Occipital lobe (tissue), 1 donor: ENCODE measurements at regions not wholly inside any gene's neighbourhood (a gene's known extent, or its start where the extent isn't known, plus 50 kb on each side); places are given as distances from the start of the nearest gene placed in this dataset.
"Not testable (repeated sequence)": the region's sequence is repeated elsewhere in the genome, so short reads cannot be mapped to it uniquely, and the experiment has no call there.

Source experiments
- DNase-seq: peaks from one replicate; lab custom pipeline; 2025; lab: John Stamatoyannopoulos, UW

DNA sequence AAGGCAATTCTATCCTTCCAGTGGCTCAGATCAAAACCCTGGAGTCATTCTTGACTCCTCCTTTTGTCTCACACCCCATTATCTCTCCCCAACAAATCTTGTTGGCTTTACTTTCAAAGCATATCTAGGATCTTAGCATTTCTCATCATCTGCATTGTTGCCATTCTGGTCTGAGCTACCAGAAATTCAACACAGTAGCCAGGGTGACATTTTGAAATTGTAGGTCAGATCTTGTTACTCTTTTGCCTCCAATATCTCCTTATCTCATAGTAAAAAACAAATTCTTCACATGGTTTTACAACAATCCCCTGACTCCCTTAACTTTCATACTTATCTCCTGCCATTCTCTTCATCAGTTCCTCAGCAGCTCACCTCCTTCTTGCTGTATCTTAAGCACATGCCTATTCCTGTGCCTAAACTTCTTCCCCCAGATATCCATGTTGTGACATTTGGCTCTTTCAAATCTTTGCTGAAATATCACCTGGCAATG, 115.8 kb downstream of the KLF5 start:
- DNase-seq, result no peak

- no peak for DNase-seq
Measured at GRCh38 chr13:73173279-73173811, 114.5 kb downstream of the KLF5 start.

DNA sequence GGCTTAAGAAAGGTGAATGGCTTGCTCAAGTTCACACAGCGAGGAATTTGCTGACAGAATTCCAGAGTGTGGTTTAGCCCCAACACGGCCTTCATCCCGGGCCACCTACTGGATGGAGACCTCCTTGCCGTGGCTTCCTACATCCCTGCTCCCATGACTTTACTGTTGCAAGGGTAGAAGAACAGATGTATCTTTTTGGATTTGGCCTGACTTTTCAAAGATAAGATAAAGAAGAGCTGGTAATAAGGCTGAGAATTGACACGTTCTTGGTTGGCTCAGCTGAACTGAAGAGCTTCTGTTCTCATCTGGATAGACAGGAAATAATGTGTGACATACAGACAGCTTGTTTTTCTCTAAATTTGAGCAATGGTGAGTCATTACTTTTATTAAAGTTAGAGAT, 113.1 kb downstream of the KLF5 start:
- no peak for DNase-seq

- no peak for DNase-seq
Measured at GRCh38 chr13:73171271-73171682, 112.5 kb downstream of the KLF5 start.

GRCh38 chr13:73169971-73170370, 111.2 kb downstream of the KLF5 start:
- DNase-seq, result no peak

- no peak for DNase-seq
Measured at GRCh38 chr13:73168953-73169401, 110.2 kb downstream of the KLF5 start.

- no peak for DNase-seq
Measured at GRCh38 chr13:73168226-73168952, 109.6 kb downstream of the KLF5 start.

GRCh38 chr13:73167028-73167820, 108.4 kb downstream of the KLF5 start:
- DNase-seq, result no peak

DNA sequence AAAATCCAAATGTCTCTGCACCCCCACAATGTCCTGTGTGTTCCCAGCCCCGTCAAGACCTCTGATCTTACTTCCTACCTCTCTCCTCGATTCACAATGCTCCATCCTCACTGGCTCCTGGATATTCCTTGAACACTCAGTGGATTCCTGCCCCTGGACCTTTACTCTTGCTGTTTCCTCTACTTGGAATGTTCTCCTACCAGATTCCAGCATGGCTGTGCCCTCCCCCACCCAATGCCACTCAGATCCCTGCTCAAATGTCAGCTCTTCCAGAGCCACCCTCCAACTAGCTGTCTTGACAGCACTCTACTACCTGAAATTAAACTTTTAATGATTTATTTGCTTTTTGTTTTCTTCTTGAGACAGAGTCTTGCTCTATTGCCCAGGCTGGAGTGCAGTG, 107.4 kb downstream of the KLF5 start:
- no peak for DNase-seq

DNA sequence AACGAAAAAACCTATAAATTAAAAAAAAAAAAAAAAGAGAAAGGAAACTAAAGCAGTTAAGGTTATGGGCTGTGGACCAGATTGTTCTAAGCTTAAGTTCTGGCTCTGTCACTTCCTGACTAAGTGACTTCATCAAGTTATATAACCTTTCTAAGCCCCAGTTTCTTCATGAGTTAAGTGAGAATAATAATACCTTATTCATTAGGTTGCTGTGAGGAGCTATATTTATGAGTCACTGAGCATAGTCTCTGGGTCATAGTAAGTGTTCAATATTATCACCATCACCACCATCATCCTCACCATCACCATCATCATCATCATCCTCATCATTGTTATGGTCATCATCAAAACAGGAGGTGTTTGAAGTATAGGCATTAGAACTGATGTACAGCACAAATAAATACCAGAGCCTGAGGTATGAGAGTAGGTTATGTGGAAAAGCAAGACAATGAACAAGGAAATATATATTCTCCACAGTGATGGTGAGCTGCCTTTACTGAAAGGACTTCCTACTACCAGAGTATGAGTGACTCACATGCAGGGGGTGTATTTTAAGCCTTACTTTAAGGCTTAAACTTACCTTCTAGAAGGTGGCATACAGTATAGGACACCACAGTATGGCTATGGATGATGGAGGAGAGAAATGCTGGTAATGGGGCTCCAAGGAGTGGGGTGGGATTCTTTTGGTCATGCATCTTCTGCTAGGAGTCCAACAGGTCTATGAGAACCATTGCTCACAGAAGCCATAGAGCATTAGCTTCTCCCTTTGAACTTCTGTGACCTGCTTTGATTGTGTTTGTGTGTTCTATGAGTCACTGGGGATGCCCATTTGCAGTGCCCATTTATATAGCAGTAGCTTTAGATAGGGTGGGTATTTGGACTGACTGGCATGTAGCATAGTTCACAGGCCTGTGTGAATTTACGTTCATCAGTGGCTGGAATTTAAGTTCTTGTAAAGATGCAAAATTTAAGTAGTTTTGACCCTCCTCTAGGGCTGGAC, 104.4 kb downstream of the KLF5 start:
- DNase-seq, result no peak

DNA sequence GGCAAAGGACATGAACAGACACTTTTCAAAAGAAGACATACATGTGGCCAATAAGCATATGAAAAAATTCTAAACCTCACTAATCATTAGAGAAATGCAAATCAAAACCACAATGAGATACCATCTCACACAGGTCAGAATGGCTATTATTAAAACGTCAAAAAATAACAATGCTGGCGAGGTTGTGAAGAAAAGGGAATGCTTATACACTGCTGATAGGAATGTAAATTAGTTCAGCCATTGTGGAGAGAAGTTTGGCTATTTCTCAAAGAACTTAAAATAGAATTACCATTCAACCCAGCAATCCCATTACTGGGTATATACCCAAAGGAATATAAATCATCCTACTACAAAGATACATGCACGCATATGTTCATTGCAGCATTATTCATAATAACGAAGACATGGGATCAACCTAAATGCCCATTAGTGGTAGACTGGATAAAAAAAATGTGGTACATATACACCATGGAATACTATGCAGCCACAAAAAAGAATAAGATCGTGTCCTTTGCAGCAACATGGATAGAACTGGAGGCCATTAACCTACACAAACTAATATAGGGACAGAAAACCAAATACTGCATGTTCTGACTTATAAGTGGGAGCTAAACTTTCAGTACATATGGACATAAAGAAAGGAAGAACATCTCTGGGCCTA, 101.7 kb downstream of the KLF5 start:
- not testable (repeated sequence) for DNase-seq

DNA sequence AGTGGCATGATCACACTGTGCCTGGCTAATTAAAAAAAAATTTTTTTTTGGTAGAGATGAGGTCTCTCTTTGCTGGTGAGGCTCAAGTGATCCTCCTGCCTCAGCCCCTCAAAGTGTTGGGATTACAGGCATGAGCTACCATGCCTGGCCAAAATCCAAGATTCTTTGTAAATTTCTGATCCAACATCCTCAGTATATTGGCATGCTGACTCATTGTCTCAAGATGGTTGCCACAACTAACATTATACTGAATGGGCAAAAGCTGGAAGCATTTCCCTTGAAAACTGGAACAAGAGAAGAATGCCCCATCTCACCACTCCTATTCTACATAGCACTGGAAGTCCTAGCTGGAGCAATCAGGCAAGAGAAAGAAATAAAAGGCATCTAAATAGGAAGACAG, 100.0 kb downstream of the KLF5 start:
- no peak for DNase-seq

DNA sequence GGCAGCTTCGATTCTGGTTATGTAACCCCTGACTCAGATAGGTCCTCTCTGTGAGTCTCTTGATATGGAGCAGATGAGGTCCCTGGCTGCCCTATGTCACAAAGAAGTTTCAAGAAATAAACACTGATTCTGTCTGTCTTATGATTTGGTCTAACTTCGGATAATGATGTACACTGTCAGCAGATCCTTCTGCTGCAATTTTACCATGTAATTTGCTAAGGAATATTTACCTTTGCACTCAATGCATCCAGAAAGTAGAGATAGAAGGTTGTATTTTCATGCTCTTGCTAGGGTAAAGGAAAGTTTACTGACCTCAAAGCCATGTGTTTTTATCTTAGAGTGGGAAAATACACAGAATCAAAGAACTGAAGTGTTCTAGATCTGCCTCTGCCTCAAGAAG, 98.2 kb downstream of the KLF5 start:
- no peak for DNase-seq

DNA sequence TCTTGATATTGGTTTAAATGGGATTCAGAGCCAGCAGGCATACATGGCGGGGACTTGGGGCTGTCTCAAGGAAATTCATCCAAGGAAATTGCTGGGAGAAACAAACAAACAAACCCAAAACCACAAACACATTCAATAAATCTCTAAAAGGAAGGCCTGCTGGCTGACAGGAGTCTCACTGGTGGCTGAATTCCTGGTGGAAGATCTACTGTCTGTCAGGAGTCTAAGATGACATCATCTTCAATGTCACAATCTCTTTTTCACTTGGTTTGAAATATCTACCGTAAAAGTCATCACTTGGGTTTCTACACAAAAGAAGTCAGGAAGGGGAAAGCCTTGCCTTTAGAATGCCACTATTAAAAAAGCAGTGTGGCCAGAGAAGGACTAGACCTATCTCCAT, 87.9 kb downstream of the KLF5 start:
- DNase-seq, result no peak

DNA sequence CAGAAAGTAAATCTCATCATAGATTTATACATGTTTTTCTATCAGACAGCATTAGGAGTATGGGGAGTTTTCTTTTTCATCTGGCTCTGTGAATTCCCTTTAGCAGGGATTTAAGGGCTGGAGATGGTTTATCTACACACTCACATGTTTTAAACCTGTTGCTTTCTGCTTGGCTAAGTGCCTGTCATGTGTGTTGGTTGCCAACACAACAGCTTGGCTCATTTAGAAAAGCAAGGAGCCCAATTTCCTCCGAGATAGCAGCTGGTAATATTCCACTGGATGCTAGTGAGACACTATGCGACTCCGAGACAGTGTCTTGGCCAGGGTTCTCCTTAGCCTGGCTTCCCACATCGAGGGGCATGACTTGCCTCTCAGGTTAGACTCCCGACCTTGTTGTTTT, 83.3 kb downstream of the KLF5 start:
- no peak for DNase-seq

DNA sequence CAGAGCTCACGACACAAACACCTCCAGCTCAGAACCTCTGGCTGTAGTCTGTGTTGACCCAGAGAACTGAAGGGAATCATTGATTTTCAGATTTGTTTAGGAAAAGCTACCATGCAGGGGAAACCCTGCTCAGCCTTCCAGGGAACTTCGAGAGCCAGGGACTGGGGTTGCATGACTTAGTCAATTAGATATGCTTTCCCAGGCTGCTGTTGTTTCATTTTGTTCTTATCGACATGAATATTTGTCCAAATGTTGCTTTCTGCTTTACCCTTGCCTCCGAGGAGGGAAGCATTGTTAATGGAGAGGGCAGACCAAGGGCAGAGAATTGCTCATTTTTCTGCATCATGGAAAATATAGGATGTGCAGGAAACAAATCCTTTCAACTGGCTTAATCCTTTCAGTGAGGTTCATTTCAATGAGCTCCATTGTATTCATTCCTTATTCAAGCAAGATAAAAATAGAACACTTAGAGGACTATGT, 82.5 kb downstream of the KLF5 start:
- DNase-seq, result no peak

DNA sequence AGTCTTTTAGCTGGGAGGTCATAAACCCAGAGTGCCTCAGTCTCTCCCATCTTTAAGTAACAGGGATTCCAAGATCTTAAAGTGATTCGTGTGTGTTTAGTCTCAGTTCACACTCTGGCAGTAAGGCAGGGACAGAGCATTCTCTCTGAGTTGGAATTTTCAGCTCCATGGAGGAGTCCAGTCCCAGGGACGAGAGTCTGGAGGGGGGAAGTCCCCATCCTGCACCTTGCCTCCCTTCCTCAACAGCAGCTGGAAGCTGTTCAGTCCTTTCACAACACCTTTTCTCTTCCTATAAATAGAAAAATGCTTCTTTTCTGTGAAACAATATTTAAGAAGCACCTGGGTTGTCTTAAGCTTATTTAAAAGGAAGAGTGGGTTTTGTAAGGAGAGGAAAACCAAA, 82.0 kb downstream of the KLF5 start:
- no peak for DNase-seq

- no peak for DNase-seq
Measured at GRCh38 chr13:73138638-73139491, 80.1 kb downstream of the KLF5 start.

DNA sequence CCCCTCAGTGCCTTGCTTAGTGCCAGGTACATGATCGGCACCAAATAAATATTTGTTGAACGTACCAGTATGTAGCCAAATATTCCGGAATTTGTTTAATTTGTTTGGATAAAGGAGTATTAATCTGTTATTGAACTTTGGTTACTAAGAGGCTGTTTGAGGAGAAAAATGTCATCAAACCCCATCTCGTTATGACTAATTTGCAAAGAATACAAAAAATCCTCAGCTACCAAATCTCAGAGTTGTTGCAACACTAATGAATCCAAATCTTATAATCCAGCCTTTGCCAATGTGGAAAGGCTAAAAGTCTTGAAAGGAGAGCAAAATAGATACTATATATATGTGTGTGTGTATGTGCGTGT, 79.5 kb downstream of the KLF5 start:
- DNase-seq, result no peak

GRCh38 chr13:73136776-73137175, 78.0 kb downstream of the KLF5 start:
- DNase-seq, result no peak
